Central memory CD8-positive, alpha-beta T cell (primary cell): ENCODE measurements at regions not wholly inside any gene's neighbourhood (a gene's known extent, or its start where the extent isn't known, plus 50 kb on each side); places are given as distances from the start of the nearest gene placed in this dataset.
"Not testable (repeated sequence)": the region's sequence is repeated elsewhere in the genome, so short reads cannot be mapped to it uniquely, and the experiment has no call there.

Experiments used
- ATAC-seq: fragments of 150-1000 bp; cut with Tn5 transposase; replicated peaks from 2 replicates; pipeline ENCODE4 v1.10.0; 2022; ENCODE audit warnings: mild to moderate bottlenecking, moderate FRiP score, moderate number of reproducible peaks; ENCODE audit not compliant: poor library complexity, severe bottlenecking; ENCODE audit errors: extremely low read depth
- DNase-seq, 2 donors: peaks; one replicate each; pipeline ENCODE4 v3.0.0; 2021; ENCODE audit warnings: low spot score in 2 of 2
- H3K27ac Mint-ChIP-seq: one replicate; pipeline ENCODE4 v1.8.0; 2022; ENCODE audit warnings: low read depth, mild to moderate bottlenecking, moderate library complexity, mixed read lengths
- H3K27me3 Mint-ChIP-seq: one replicate; pipeline ENCODE4 v1.8.0; 2022; ENCODE audit warnings: mixed read lengths
- H3K36me3 Mint-ChIP-seq: one replicate; pipeline ENCODE4 v1.8.0; 2022; ENCODE audit warnings: mild to moderate bottlenecking, moderate library complexity, mixed read lengths; ENCODE audit not compliant: insufficient read depth
- H3K4me1 Mint-ChIP-seq: one replicate; pipeline ENCODE4 v1.8.0; 2022; ENCODE audit warnings: mixed read lengths
- H3K4me3 Mint-ChIP-seq: one replicate; pipeline ENCODE4 v1.8.0; 2022; ENCODE audit warnings: mild to moderate bottlenecking, moderate library complexity, mixed read lengths
- H3K9me3 Mint-ChIP-seq: one replicate; pipeline ENCODE4 v1.8.0; 2022; ENCODE audit warnings: mixed read lengths

DNA sequence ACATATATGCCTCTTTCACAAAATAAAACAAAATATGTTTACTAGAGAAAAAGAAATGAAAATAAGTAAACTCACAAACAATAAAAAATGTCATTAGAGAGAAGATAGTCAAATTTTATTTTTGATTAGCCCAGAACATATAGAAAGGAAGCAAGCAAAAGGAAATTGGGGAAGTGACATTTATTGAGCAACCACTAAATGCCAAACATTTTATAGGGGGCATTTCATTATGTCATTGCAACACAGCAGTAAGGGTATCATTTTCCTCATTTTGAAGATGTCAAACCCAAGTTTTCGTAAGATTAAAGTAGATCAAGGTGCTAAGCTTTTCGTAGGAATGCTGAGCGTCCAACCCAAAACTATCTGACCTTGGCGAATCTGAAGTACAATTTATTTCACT is 1331.5 kb upstream of the PABPC4L start:
- Mint-ChIP-seq H3K27ac (no peak overlapping the region), H3K27me3 (no peaks in the 10 kb centered on the region), H3K4me1 (no peaks in the 10 kb centered on the region), H3K36me3 (no peaks in the 10 kb centered on the region), H3K9me3 (peaks cover 10% of the 10 kb centered on the region), H3K4me3 (no peak overlapping the region)
- DNase-seq, result no peak
- ATAC-seq, result no peak

DNA sequence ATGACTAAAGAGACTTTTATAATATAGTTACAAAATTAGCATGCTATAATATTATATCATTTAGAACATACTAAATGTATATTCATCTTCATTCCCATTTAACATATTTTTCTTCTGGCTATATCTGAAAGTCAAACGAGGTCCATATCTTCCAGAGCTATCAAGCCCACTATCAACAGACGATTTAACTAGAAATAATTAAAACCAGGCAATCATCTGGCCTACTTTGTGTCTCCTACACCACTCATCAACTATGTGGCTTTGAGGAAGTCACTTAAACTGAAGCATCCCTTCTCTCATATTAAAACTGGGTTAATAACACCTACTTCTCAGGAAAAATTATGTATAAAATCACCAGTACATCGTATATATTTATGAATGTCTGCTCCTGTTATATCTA is 1330.5 kb upstream of the PABPC4L start:
- Mint-ChIP-seq H3K4me1 (no peaks in the 10 kb centered on the region), H3K9me3 (peaks cover 10% of the 10 kb centered on the region), H3K27ac (no peak overlapping the region), H3K27me3 (no peaks in the 10 kb centered on the region), H3K4me3 (no peak overlapping the region), H3K36me3 (no peaks in the 10 kb centered on the region)
- ATAC-seq (no peak), DNase-seq (no peak)

DNA sequence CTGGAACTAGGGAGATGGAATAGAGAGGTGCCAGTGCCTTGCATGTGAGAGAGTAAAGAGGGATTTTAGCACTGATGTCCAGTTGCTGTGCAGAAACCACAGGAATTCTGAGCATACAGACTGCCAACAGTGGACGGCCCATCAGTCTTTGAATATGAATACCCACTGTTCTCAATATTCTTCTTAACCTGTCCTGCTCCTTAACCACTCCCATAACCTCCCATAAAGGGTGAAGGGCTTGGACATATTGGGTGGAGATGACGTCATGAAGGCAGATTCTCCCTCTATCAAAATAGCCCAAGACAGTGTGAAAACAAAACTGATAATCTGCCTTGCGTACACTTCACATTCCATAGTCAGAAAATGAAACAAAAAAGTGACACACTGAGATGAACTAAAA is 1313.7 kb upstream of the PABPC4L start:
- H3K27me3 Mint-ChIP-seq, result no peaks in the 10 kb centered on the region
- DNase-seq (no peak), ATAC-seq (no peak)
- H3K27ac Mint-ChIP-seq, result no peak overlapping the region
- H3K9me3 Mint-ChIP-seq, result peaks cover 11% of the 10 kb centered on the region
- H3K36me3 Mint-ChIP-seq, result peaks cover 2% of the 10 kb centered on the region
- H3K4me1 Mint-ChIP-seq, result no peaks in the 10 kb centered on the region
- H3K4me3 Mint-ChIP-seq, result no peak overlapping the region

DNA sequence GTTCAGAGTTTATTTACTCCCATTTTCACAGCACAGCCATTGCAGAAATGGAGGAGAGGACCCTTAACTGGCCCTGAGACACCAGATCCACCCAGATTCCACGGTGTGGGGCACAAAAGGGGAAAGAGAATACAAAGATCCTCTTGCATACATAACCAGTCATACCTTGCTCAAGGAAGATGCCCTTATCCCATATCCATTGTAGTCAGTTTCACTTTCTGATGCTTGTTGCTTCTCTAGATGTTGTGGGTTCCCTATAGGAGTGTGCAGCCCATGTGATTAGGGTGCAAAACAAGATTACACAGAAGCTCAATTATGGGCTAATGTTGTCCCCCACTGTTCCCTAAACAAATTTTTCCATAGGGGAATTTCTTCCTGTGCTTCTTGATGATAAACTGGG is 1309.0 kb upstream of the PABPC4L start:
- H3K27ac Mint-ChIP-seq, result no peak overlapping the region
- no peaks in the 10 kb centered on the region for H3K27me3 Mint-ChIP-seq
- DNase-seq, result no peak
- H3K9me3 Mint-ChIP-seq, result peaks cover 10% of the 10 kb centered on the region
- H3K4me3 Mint-ChIP-seq, result no peak overlapping the region
- no peak for ATAC-seq
- no peaks in the 10 kb centered on the region for H3K4me1 Mint-ChIP-seq
- H3K36me3 Mint-ChIP-seq, result no peaks in the 10 kb centered on the region

DNA sequence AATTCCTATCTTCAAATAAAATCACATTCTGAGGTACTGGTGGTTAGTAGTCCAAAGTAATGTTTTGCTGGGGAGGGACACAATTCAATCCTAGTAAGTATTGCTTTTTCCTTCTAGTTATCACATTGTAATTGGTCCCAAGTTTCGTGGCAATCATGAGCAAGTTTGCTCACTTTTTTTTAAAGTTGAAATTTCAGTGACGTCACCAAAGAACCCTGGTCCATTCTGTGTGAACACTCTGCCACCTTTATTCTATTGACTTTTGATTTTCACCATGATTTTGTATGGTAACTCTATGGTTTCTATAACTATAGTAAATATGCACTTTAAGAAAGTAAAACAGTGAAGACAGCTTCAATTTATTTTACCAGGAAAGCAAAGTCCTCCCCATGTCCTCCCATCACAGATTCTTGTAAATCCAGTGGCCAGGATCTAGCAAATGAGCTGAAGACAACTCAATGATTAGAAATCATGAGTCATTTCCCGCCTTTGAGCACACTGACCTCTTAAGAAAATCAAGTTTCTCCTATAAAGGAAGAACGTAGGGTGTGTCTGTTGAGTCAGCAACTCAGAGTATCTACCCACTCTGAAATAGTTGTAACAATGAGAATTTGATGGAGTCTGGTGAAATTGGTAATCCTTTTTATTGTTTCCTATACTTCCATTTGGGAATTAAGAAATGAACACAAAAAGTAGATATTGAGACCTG is 1306.6 kb upstream of the PABPC4L start:
- no peak overlapping the region for H3K4me3 Mint-ChIP-seq
- ATAC-seq (no peak), DNase-seq (no peak)
- H3K9me3 Mint-ChIP-seq, result peaks cover 8% of the 10 kb centered on the region
- no peaks in the 10 kb centered on the region for H3K27me3 Mint-ChIP-seq
- no peak overlapping the region for H3K27ac Mint-ChIP-seq
- H3K4me1 Mint-ChIP-seq, result no peaks in the 10 kb centered on the region
- H3K36me3 Mint-ChIP-seq, result no peaks in the 10 kb centered on the region

DNA sequence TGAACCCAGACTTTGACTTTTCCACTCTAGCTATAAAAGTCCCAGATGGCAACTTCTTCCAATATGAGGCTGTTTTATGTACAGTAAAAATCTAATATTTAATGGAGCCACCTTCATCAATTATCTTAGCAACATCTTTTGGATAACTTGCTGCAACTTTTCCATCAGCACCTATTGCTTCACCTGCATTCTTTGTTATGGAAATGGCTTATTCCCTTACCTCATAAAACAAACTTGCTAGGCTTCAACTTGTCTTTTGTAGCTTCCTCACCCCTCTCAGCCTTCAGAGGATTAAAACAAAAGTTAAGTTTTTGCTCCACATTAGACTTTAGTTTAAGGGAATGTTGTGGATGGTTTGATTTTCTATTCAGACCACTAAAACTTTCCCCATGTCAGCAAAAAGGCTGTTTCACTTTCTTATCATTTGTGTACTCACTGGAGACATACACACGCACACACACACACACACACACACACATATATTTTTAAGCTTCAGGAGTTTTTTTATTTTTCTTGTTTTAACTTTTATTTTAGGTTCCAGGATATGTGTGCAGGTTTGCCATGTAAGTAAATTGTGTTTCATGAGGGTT is 1296.1 kb upstream of the PABPC4L start:
- no peaks in the 10 kb centered on the region for H3K4me1 Mint-ChIP-seq
- DNase-seq, result no peak
- no peaks in the 10 kb centered on the region for H3K27me3 Mint-ChIP-seq
- no peaks in the 10 kb centered on the region for H3K36me3 Mint-ChIP-seq
- H3K9me3 Mint-ChIP-seq, result peaks cover 13% of the 10 kb centered on the region
- no peak overlapping the region for H3K4me3 Mint-ChIP-seq
- no peak for ATAC-seq
- H3K27ac Mint-ChIP-seq, result no peak overlapping the region

DNA sequence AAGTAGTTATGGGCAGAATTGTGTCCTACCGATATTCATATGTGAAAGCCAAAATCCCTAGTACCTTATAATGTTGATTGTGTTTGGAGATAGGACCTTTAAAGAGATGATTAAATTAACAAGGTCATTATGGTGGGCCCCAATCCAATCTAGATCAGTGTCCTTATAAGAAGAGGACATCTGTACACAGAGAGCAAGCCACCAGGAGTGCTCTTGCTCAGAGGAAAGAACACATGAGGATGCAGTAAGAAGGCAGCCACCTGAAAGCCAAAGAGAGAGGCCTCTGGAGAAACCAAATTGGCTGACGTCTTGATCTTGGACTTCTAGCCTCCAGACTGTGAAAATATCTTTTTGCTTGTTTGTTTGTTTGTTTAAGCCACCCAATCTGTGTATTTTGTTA is 1290.8 kb upstream of the PABPC4L start:
- Mint-ChIP-seq H3K4me3 (no peak overlapping the region), H3K27ac (no peak overlapping the region), H3K27me3 (no peaks in the 10 kb centered on the region), H3K4me1 (no peaks in the 10 kb centered on the region), H3K9me3 (peaks cover 12% of the 10 kb centered on the region), H3K36me3 (no peaks in the 10 kb centered on the region)
- DNase-seq (no peak), ATAC-seq (no peak)

DNA sequence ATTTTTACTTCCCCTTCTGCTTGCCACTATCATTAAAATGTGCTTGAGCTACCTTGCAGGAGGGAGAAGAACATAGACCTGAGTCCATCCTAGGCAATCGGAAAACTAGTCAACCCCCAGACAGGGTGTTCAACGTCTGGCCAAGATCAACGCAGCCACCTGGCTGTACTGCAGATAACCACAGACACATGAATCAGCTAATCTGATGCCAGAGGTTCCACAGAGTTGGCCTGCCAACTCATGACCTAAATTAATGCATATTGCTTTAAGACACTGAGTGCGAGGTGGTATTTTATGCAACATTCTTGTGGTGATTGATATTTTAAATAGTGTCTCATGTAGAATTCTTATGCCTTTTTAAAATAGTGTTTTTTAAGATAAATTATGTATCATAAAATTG is 1283.8 kb upstream of the PABPC4L start:
- Mint-ChIP-seq H3K4me3 (no peak overlapping the region), H3K27ac (no peak overlapping the region), H3K27me3 (no peaks in the 10 kb centered on the region), H3K9me3 (no peaks in the 10 kb centered on the region), H3K4me1 (no peaks in the 10 kb centered on the region), H3K36me3 (no peaks in the 10 kb centered on the region)
- ATAC-seq, result no peak
- DNase-seq, result no peak

DNA sequence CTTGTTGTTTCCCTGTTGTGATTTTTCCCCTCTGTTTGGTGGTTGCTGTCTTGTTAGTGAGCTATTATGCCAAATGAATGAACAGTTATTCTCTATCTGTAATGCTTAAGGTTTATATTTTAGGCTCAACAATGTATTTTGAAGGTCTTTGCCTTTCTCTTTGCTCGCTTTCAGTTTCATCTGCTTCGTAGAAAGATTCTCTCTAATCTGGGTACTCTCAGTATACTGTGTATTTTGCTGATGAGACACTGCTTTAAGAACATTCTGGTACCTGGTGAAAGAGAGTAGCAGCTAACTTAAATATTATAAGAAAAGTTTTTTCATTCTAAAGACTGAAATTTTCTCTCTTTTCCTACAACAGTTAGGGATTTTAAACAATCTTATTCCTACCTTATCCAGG is 1274.7 kb upstream of the PABPC4L start:
- H3K27ac Mint-ChIP-seq, result no peak overlapping the region
- H3K9me3 Mint-ChIP-seq, result peaks cover 24% of the 10 kb centered on the region
- H3K4me1 Mint-ChIP-seq, result no peaks in the 10 kb centered on the region
- no peak overlapping the region for H3K4me3 Mint-ChIP-seq
- DNase-seq (no peak), ATAC-seq (no peak)
- no peaks in the 10 kb centered on the region for H3K27me3 Mint-ChIP-seq
- H3K36me3 Mint-ChIP-seq, result no peaks in the 10 kb centered on the region

DNA sequence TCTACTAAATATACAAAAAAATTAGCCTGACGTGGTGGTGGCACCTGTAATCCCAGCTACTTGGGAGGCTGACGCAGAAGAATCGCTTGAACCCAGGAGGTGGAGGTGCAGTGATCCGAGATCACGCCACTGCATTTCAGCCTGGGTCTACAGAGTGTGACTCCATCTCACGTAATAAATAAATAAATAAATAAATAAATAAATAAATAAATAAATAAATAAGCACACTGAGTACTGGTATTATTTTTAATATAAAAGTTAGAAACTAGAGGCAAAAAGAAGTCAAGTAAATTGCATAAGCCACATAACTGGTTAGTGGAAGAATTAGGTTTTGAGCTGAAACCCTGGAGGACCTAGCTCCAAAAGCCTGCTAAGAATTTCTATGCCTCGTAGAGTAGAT is 1262.7 kb upstream of the PABPC4L start:
- no peak for ATAC-seq
- no peak for DNase-seq
- Mint-ChIP-seq H3K27ac (no peak overlapping the region), H3K27me3 (no peaks in the 10 kb centered on the region), H3K36me3 (no peaks in the 10 kb centered on the region), H3K4me3 (no peak overlapping the region), H3K4me1 (no peaks in the 10 kb centered on the region), H3K9me3 (peaks cover 16% of the 10 kb centered on the region)

DNA sequence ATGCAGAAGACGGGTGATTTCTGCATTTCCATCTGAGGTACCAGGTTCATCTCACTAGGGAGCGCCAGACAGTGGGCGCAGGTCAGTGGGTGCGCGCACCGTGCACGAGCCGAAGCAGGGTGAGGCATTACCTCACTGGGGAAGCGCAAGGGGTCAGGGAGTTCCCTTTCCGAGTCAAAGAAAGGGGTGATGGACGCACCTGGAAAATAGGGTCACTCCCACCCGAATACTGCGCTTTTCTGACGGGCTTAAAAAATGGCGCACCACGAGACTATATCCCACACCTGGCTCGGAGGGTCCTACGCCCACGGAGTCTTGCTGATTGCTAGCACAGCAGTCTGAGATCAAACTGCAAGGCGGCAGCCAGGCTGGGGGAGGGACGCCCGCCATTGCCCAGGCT is 1246.0 kb upstream of the PABPC4L start:
- not testable (repeated sequence) for H3K36me3 Mint-ChIP-seq, DNase-seq, ATAC-seq, H3K4me3 Mint-ChIP-seq, H3K9me3 Mint-ChIP-seq, H3K4me1 Mint-ChIP-seq, H3K27ac Mint-ChIP-seq, H3K27me3 Mint-ChIP-seq

DNA sequence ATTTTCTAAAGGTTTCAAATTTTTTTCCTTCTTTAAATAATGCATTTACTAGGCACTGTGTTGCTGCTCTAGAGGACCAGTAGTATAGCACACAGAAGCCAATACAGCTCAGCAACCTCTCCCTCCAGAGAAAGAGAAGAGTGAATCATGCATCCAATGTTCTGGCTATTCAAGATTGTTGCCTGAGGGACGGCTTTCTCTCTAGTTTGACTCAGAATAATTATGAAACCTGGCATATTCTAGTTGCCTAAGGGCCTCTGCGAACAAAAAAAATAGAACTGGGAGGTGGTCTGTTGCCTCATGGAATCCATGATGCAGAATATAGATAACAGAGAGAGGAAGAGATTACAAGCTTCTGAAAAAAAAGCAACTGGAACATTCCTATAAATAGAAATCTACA is 1233.3 kb upstream of the PABPC4L start:
- DNase-seq, result no peak
- peaks cover 16% of the 10 kb centered on the region for H3K9me3 Mint-ChIP-seq
- no peak overlapping the region for H3K27ac Mint-ChIP-seq
- no peak overlapping the region for H3K4me3 Mint-ChIP-seq
- no peaks in the 10 kb centered on the region for H3K36me3 Mint-ChIP-seq
- no peaks in the 10 kb centered on the region for H3K27me3 Mint-ChIP-seq
- ATAC-seq, result no peak
- H3K4me1 Mint-ChIP-seq, result no peaks in the 10 kb centered on the region

DNA sequence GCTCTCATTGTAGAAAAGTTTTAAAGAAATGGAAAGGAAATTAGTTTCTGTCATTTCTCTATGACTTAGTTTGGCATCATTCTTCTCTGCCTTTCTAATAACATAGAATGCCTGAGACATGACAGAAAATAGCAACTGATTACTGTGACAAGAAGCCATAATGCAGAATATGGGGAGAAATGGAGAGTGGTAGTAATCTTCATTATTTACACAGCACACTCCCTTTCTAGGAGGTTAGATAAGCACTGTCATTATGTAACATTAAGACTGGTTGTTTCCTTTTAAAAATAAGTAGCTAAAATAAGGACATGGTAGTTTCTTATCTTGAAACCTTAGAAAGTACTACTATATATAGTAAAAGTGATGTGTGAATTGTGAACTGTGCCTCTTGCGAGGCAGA is 1227.9 kb upstream of the PABPC4L start:
- H3K9me3 Mint-ChIP-seq, result peaks cover 6% of the 10 kb centered on the region
- H3K4me1 Mint-ChIP-seq, result no peaks in the 10 kb centered on the region
- no peak for ATAC-seq
- no peaks in the 10 kb centered on the region for H3K36me3 Mint-ChIP-seq
- no peak overlapping the region for H3K4me3 Mint-ChIP-seq
- no peak for DNase-seq
- H3K27ac Mint-ChIP-seq, result no peak overlapping the region
- H3K27me3 Mint-ChIP-seq, result no peaks in the 10 kb centered on the region
